ENCODE measurements at regions not wholly inside any gene's neighbourhood (a gene's known extent, or its start where the extent isn't known, plus 50 kb on each side); places are given as distances from the start of the nearest gene placed in this dataset.

DNA sequence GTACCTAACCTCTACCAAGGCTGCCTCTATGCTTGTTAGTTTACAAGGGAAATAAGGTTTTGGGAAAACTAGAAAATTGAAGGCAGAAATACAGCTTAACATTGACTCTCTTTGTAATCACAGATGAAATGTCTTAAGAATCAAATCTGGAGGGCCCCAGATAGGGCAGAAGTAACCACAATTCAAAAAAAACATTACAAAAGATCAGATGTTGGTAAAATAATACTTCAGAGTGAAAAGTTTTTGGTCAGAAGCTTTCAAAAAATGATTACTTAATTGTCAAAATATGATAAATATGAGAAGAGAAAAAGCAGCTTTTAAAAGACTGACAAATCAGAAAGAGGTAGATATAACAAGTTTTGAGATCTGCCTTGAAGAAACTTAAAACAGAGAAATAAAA lies 425.1 kb upstream of the NECTIN3 start:
- TF ChIP-seq, protein P1, sequence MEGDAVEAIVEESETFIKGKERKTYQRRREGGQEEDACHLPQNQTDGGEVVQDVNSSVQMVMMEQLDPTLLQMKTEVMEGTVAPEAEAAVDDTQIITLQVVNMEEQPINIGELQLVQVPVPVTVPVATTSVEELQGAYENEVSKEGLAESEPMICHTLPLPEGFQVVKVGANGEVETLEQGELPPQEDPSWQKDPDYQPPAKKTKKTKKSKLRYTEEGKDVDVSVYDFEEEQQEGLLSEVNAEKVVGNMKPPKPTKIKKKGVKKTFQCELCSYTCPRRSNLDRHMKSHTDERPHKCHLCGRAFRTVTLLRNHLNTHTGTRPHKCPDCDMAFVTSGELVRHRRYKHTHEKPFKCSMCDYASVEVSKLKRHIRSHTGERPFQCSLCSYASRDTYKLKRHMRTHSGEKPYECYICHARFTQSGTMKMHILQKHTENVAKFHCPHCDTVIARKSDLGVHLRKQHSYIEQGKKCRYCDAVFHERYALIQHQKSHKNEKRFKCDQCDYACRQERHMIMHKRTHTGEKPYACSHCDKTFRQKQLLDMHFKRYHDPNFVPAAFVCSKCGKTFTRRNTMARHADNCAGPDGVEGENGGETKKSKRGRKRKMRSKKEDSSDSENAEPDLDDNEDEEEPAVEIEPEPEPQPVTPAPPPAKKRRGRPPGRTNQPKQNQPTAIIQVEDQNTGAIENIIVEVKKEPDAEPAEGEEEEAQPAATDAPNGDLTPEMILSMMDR (conservative IDR thresholded peaks at IDR 0.05; ENCODE audit: low read length) = no peak
- no peak for TF ChIP-seq EZH2phosphoT487 (IDR thresholded peaks at IDR 0.05; ENCODE audit: borderline replicate concordance, low read depth, low read length)
